PC-3 (cell line): ENCODE measurements at regions not wholly inside any gene's neighbourhood (a gene's known extent, or its start where the extent isn't known, plus 50 kb on each side); places are given as distances from the start of the nearest gene placed in this dataset.

Experiments
- ATAC-seq: fragments of 200-7000 bp; cut with Tn5 transposase; 2 replicates; pipeline ENCODE4 v1.9.1; 2020; ENCODE audit warnings: mild to moderate bottlenecking, moderate library complexity
- BruUV-seq: library from RNA; stranded (reverse); fragments of 400-500 nt; replicated peaks from 2 replicates; lab custom pipeline; 2021; lab: Mats Ljungman, UMichigan
- CTCF ChIA-PET: fragments of 300-600 bp; sonication (Branson Sonifier 250); formaldehyde crosslinking; loops from one replicate; lab custom pipeline; 2022; ENCODE audit warnings: antibody characterized with exemption; lab: Charles Lee
- POLR2A ChIA-PET: fragments of 300-600 bp; sonication (Branson Sonifier 250); formaldehyde crosslinking; loops from one replicate; lab custom pipeline; 2022; ENCODE audit warnings: antibody characterized with exemption; ENCODE audit not compliant: unreplicated experiment; lab: Charles Lee
- DNase-seq: peaks from one replicate; pipeline ENCODE4 v3.0.0-alpha.2; 2015
- H2AFZ ChIP-seq: fragments of 300-600 bp; sonication (generic); 2 replicates; pipeline ENCODE4 v1.6.0; 2016; ENCODE audit warnings: antibody characterized with exemption, low read length
- H3F3A ChIP-seq: fragments of 300-600 bp; sonication (generic); one replicate; pipeline ENCODE4 v1.6.0; 2017; ENCODE audit warnings: antibody characterized with exemption, low read length, control low read depth, mild to moderate bottlenecking; ENCODE audit not compliant: unreplicated experiment
- H3K27ac ChIP-seq: fragments of 300-600 bp; sonication (generic); 2 replicates; pipeline ENCODE4 v1.5.1; 2016; ENCODE audit warnings: mild to moderate bottlenecking, low read length
- H3K27me3 ChIP-seq: fragments of 300-600 bp; sonication (generic); 2 replicates; pipeline ENCODE4 v1.6.1; 2016; ENCODE audit warnings: low read length, mixed read lengths
- H3K36me3 ChIP-seq: fragments of 300-600 bp; sonication (generic); 2 replicates; pipeline ENCODE4 v1.6.1; 2016; ENCODE audit warnings: low read depth, mixed run types, low read length, mixed read lengths
- H3K4me1 ChIP-seq: fragments of 300-600 bp; sonication (generic); 2 replicates; pipeline ENCODE4 v1.5.1; 2016; ENCODE audit warnings: low read length; ENCODE audit not compliant: insufficient read depth
- H3K4me2 ChIP-seq: fragments of 300-600 bp; sonication (generic); 2 replicates; pipeline ENCODE4 v1.6.0; 2016; ENCODE audit warnings: low read length
- H3K4me3 ChIP-seq: fragments of 300-600 bp; sonication (generic); 2 replicates; pipeline ENCODE4 v1.5.1; 2016; ENCODE audit warnings: mild to moderate bottlenecking, low read length, mixed read lengths
- H3K79me2 ChIP-seq: fragments of 300-600 bp; sonication (generic); 2 replicates; pipeline ENCODE4 v1.6.1; 2017; ENCODE audit warnings: low read length, mixed read lengths
- H3K9ac ChIP-seq: fragments of 300-600 bp; sonication (generic); 2 replicates; pipeline ENCODE4 v1.6.0; 2016; ENCODE audit warnings: mild to moderate bottlenecking, low read length
- H3K9me2 ChIP-seq: fragments of 300-600 bp; sonication (generic); replicated peaks from 2 replicates; pipeline ENCODE4 v1.6.1; 2016; ENCODE audit warnings: mixed run types, low read length, mixed read lengths
- H3K9me3 ChIP-seq: fragments of 300-600 bp; sonication (generic); 2 replicates; pipeline ENCODE4 v1.6.1; 2016; ENCODE audit warnings: low read length, mixed read lengths
- H4K20me1 ChIP-seq: fragments of 300-600 bp; sonication (generic); 2 replicates; pipeline ENCODE4 v1.6.1; 2016; ENCODE audit warnings: low read length, mixed read lengths
- EZH2 ChIP-seq: fragments of 300-600 bp; sonication (generic); IDR thresholded peaks from one replicate; pipeline ENCODE4 v1.6.1; 2017; ENCODE audit warnings: antibody characterized with exemption, mild to moderate bottlenecking, low read length; ENCODE audit not compliant: unreplicated experiment
- EZH2phosphoT487 ChIP-seq: fragments of 300-600 bp; sonication (generic); IDR thresholded peaks from 2 replicates; pipeline ENCODE4 v1.6.1; 2018; ENCODE audit warnings: mild to moderate bottlenecking, antibody characterized with exemption, low read length, borderline replicate concordance
- intact Hi-C: fragments of 100-400 bp; cut with micrococcal nuclease; formaldehyde crosslinking; loops from 2 replicates; pipeline ENCODE4 v1.9.0; 2023
- TF ChIP-seq, protein P1 (sequence below): fragments of 300-600 bp; sonication (generic); conservative IDR thresholded peaks from 2 replicates; pipeline ENCODE4 v1.5.1; 2017; ENCODE audit warnings: antibody characterized with exemption, low read depth, mild to moderate bottlenecking, low read length

DNA sequence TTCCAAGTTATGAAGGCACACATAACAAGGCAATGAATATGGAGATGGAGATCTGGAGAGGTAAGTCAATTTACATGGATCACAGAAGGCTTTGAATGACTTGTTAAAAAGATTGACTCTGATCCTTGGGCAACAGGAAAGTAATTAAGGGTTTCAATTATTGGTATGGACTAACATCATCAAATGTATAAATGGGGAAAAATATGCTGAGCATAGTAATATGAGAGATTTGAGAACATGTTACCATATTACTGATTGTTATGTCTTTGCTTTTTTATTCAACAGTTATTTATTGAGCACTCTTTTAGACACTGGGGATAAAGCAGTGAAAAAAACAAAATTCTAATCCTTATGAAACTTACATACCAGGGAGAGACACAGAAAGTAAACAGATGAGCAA is 238.5 kb upstream of the ROBO1 start:
- Histone ChIP-seq H3K9ac (no peak overlapping the region), H2AFZ (no peak overlapping the region), H3K4me3 (no peak overlapping the region), H3K4me2 (no peak overlapping the region), H3K9me2 (no peaks in the 10 kb centered on the region), H3K79me2 (no peaks in the 10 kb centered on the region), H4K20me1 (no peaks in the 10 kb centered on the region), H3F3A (no peaks in the 10 kb centered on the region), H3K4me1 (peaks cover 12% of the 10 kb centered on the region), H3K27me3 (no peaks in the 10 kb centered on the region), H3K9me3 (no peaks in the 10 kb centered on the region), H3K36me3 (no peaks in the 10 kb centered on the region), H3K27ac (no peak overlapping the region)
- ChIA-PET CTCF (no interaction called here), POLR2A (no interaction called here)
- no TSS peak for BruUV-seq
- DNase-seq (no peak), ATAC-seq (no peak)
- intact Hi-C loops = loop anchor here (10.0 kb wide), 1 partner anchor 518 kb away; no protein-coding TSS in a partner anchor
- TF ChIP-seq EZH2 = no peak

DNA sequence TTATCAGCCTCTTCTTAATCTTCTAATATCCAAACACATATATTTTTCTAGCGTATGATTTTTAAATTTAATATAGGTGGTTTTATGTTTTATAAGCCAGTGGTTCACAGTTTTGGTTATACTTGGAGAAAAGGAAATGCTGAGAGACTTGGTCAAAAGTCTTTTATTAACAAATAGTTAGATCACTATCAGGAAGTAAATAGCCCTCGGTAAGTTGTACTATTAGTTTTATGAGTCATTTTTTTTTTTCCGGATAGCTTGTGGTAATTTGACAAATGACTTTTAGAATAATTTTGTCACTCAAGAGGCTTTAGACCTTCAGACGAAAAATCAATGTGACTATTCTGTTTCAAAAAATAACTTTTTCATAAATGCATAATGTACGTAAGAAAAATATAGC is 232.2 kb upstream of the ROBO1 start:
- peaks cover 39% of the 10 kb centered on the region for H3K4me1 ChIP-seq
- CTCF ChIA-PET = no interaction called here
- no peaks in the 10 kb centered on the region for H3K9me3 ChIP-seq
- peak overlapping the region; percentile 72 for H3K4me2 ChIP-seq
- BruUV-seq = no TSS peak
- H3K9me2 ChIP-seq = no peaks in the 10 kb centered on the region
- H3K36me3 ChIP-seq = no peaks in the 10 kb centered on the region
- DNase-seq (peak; percentile 91), ATAC-seq (peak; percentile 78)
- intact Hi-C loops = loop anchor here (1.0 to 10.0 kb wide), 7 partner anchors 14 to 525 kb away; no protein-coding TSS in a partner anchor
- peak overlapping the region; percentile 20; the same call in 1 of the 2 replicates for H3K4me3 ChIP-seq
- TF ChIP-seq EZH2phosphoT487 (no peak), EZH2 (no peak)
- TF ChIP-seq, protein P1, sequence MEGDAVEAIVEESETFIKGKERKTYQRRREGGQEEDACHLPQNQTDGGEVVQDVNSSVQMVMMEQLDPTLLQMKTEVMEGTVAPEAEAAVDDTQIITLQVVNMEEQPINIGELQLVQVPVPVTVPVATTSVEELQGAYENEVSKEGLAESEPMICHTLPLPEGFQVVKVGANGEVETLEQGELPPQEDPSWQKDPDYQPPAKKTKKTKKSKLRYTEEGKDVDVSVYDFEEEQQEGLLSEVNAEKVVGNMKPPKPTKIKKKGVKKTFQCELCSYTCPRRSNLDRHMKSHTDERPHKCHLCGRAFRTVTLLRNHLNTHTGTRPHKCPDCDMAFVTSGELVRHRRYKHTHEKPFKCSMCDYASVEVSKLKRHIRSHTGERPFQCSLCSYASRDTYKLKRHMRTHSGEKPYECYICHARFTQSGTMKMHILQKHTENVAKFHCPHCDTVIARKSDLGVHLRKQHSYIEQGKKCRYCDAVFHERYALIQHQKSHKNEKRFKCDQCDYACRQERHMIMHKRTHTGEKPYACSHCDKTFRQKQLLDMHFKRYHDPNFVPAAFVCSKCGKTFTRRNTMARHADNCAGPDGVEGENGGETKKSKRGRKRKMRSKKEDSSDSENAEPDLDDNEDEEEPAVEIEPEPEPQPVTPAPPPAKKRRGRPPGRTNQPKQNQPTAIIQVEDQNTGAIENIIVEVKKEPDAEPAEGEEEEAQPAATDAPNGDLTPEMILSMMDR = no peak
- no peak overlapping the region for H2AFZ ChIP-seq
- H3K27ac ChIP-seq = peak overlapping the region; percentile 82
- no peaks in the 10 kb centered on the region for H4K20me1 ChIP-seq
- POLR2A ChIA-PET = interaction anchor here (0.6 kb wide), 1 partner anchor 690 kb away, joined by 3 read pairs; no protein-coding TSS in a partner anchor
- H3K27me3 ChIP-seq = no peaks in the 10 kb centered on the region
- no peaks in the 10 kb centered on the region for H3K79me2 ChIP-seq
- peaks cover 3% of the 10 kb centered on the region for H3F3A ChIP-seq
- H3K9ac ChIP-seq = peak overlapping the region; percentile 60

- Histone ChIP-seq H3K4me1 (peaks cover 10% of the 10 kb centered on the region), H3K9me3 (no peaks in the 10 kb centered on the region), H3K27ac (no peak overlapping the region), H2AFZ (no peak overlapping the region), H3K9me2 (no peaks in the 10 kb centered on the region), H3K4me3 (no peak overlapping the region), H3K4me2 (no peak overlapping the region), H3K9ac (no peak overlapping the region), H3K79me2 (no peaks in the 10 kb centered on the region), H3F3A (no peaks in the 10 kb centered on the region), H3K27me3 (no peaks in the 10 kb centered on the region), H3K36me3 (no peaks in the 10 kb centered on the region), H4K20me1 (no peaks in the 10 kb centered on the region)
- no peak for ATAC-seq
- DNase-seq = no peak
- ChIA-PET CTCF (no interaction called here), POLR2A (no interaction called here)
- no TSS peak for BruUV-seq
- no peak for TF ChIP-seq EZH2phosphoT487
- TF ChIP-seq EZH2 = no peak
- intact Hi-C loops = no loop called here
Observed at GRCh38 chr3:79994397-79994796, 226.6 kb upstream of the ROBO1 start.
